ENCODE measurements at regions not wholly inside any gene's neighbourhood (a gene's known extent, or its start where the extent isn't known, plus 50 kb on each side); places are given as distances from the start of the nearest gene placed in this dataset.

GRCh38 chr9:119781886-119782285, 412.7 kb upstream of the BRINP1 start:
- H3K14ac ChIP-seq (ENCODE audit: insufficient read depth, low read length) = no peak overlapping the region
- H2BK15ac ChIP-seq (ENCODE audit: low read depth, low read length) = no peak overlapping the region
- no peaks in the 10 kb centered on the region for H3K4me1 ChIP-seq (ENCODE audit: insufficient read depth, low read length)
- no peaks in the 10 kb centered on the region for H3K9me3 Mint-ChIP-seq
- H2BK5ac ChIP-seq (ENCODE audit: insufficient read length, low read length) = no peak overlapping the region
- H3K56ac ChIP-seq (ENCODE audit: insufficient read length, low read depth, low read length) = no peak overlapping the region
- TF ChIP-seq, protein P1, sequence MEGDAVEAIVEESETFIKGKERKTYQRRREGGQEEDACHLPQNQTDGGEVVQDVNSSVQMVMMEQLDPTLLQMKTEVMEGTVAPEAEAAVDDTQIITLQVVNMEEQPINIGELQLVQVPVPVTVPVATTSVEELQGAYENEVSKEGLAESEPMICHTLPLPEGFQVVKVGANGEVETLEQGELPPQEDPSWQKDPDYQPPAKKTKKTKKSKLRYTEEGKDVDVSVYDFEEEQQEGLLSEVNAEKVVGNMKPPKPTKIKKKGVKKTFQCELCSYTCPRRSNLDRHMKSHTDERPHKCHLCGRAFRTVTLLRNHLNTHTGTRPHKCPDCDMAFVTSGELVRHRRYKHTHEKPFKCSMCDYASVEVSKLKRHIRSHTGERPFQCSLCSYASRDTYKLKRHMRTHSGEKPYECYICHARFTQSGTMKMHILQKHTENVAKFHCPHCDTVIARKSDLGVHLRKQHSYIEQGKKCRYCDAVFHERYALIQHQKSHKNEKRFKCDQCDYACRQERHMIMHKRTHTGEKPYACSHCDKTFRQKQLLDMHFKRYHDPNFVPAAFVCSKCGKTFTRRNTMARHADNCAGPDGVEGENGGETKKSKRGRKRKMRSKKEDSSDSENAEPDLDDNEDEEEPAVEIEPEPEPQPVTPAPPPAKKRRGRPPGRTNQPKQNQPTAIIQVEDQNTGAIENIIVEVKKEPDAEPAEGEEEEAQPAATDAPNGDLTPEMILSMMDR (conservative IDR thresholded peaks at IDR 0.05) = no peak
- no peak overlapping the region for H3K4ac ChIP-seq (ENCODE audit: low read depth, low read length)
- H3K9ac ChIP-seq (ENCODE audit: extremely low read depth, insufficient read length, low read length) = no peak overlapping the region
- H3K27me3 Mint-ChIP-seq (ENCODE audit: low read depth) = no peaks in the 10 kb centered on the region; the same call in 1 of the 2 replicates
- no peak overlapping the region for H2AK5ac ChIP-seq (ENCODE audit: insufficient read length, low read length)
- no peak overlapping the region for H4K5ac ChIP-seq (ENCODE audit: insufficient read length, low read depth, low read length)
- no peaks in the 10 kb centered on the region for H3K27me3 ChIP-seq (ENCODE audit: insufficient read depth, low read length)
- DNase-seq = no peak
- H3K4me3 Mint-ChIP-seq = no peak overlapping the region
- H4K20me1 ChIP-seq (ENCODE audit: control insufficient read depth, insufficient read depth, insufficient read length) = no peaks in the 10 kb centered on the region
- H2BK20ac ChIP-seq (ENCODE audit: low read depth, low read length, poor library complexity, severe bottlenecking) = no peak overlapping the region
- H3T11ph ChIP-seq (ENCODE audit: low read length) = no peak overlapping the region
- no peak overlapping the region for H3K23ac ChIP-seq (ENCODE audit: insufficient read length, low read depth, low read length)
- no peaks in the 10 kb centered on the region for H3K79me2 ChIP-seq (ENCODE audit: insufficient read depth, low read length)
- H4K8ac ChIP-seq (replicated peaks; ENCODE audit: insufficient read length, low read depth, low read length) = no peak overlapping the region
- no peak overlapping the region for H3K4me2 ChIP-seq (ENCODE audit: insufficient read depth, insufficient read length, low read length)
- peaks cover 2 to 5% of the 10 kb centered on the region in 2 experiments; a peak in 2 of 4 replicates for H3K4me1 Mint-ChIP-seq
- H3K9me3 ChIP-seq (ENCODE audit: control insufficient read depth, low read depth, low read length) = no peaks in the 10 kb centered on the region
- no peaks in the 10 kb centered on the region for H3K36me3 Mint-ChIP-seq (ENCODE audit: insufficient read depth in 1 of 3, low read depth in 3 of 3)
- no peak overlapping the region for H3K27ac Mint-ChIP-seq
- H3K27ac ChIP-seq (ENCODE audit: insufficient read length, low read depth, low read length) = no peak overlapping the region
- no peak overlapping the region for H2BK12ac ChIP-seq (ENCODE audit: insufficient read length, low read depth, low read length)
- H2BK120ac ChIP-seq (ENCODE audit: low read depth, low read length, poor library complexity, severe bottlenecking) = no peak overlapping the region
- H3K18ac ChIP-seq (ENCODE audit: insufficient read length, low read depth, low read length) = no peak overlapping the region
- no peak overlapping the region for H4K91ac ChIP-seq (ENCODE audit: insufficient read length, low read depth, low read length)
- no peaks in the 10 kb centered on the region for H3K23me2 ChIP-seq (ENCODE audit: insufficient read length, low read depth, low read length, poor library complexity, severe bottlenecking)
- H3K79me1 ChIP-seq (ENCODE audit: insufficient read depth, low read depth, low read length, poor library complexity, severe bottlenecking) = no peaks in the 10 kb centered on the region
- no peak overlapping the region for H2AFZ ChIP-seq (ENCODE audit: low read length)

Measured in H9 (cell line).